BLaER1 (cell line): ENCODE measurements at regions not wholly inside any gene's neighbourhood (a gene's known extent, or its start where the extent isn't known, plus 50 kb on each side); places are given as distances from the start of the nearest gene placed in this dataset.

ENCODE experiments used
- H3K27ac ChIP-seq: shearing (Covaris generic); formaldehyde crosslinking; 2 replicates; pipeline ENCODE4 v1.8.1; 2022
- H3K27me3 ChIP-seq: shearing (Covaris generic); formaldehyde crosslinking; 2 replicates; pipeline ENCODE4 v1.8.1; 2022
- H3K36me3 ChIP-seq: shearing (Covaris generic); formaldehyde crosslinking; 2 replicates; pipeline ENCODE4 v1.8.1; 2022
- H3K4me1 ChIP-seq: shearing (Covaris generic); formaldehyde crosslinking; 2 replicates; pipeline ENCODE4 v1.8.1; 2022
- H3K4me2 ChIP-seq: shearing (Covaris generic); formaldehyde crosslinking; 2 replicates; pipeline ENCODE4 v1.8.1; 2022
- H3K4me3 ChIP-seq: shearing (Covaris generic); formaldehyde crosslinking; 2 replicates; pipeline ENCODE4 v1.8.1; 2022
- H3K9ac ChIP-seq: shearing (Covaris generic); formaldehyde crosslinking; 2 replicates; pipeline ENCODE4 v1.8.1; 2022
- H3K9me3 ChIP-seq: shearing (Covaris generic); formaldehyde crosslinking; 2 replicates; pipeline ENCODE4 v1.8.1; 2022
- H4K20me1 ChIP-seq: shearing (Covaris generic); formaldehyde crosslinking; 2 replicates; pipeline ENCODE4 v1.8.1; 2022
- Cebpa-rat ChIP-seq: shearing (Covaris generic); IDR thresholded peaks from 2 replicates; pipeline ENCODE4 v1.8.1; 2022

DNA sequence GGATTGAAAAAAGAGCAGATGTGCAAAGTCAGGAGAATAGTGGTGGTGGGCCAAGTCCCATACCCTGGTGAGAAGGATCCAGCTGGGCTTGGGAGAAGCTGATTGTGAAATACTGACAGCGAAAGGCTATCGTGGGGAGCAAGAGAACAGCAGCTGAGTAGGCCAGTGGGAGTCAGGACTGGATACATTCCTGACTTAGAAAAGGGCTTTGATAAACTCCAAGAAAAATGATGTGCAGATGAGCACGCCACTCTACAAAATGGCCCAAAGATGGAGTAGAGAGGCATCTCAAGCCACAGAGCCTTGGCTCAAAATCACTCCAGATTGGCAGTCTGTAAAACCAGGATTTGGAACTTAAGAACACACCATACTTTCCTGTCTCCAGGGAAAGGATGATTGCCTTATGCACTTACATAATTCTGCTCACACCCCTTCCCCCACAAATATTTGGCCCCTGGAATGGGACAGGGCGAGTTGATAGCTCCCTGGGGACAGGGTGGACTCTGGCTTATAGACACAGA is 578.7 kb downstream of the MAFB start:
- Histone ChIP-seq H3K9me3 (no peaks in the 10 kb centered on the region), H3K9ac (no peak overlapping the region), H3K4me2 (no peak overlapping the region), H3K27me3 (no peaks in the 10 kb centered on the region), H4K20me1 (no peaks in the 10 kb centered on the region), H3K27ac (no peak overlapping the region), H3K4me3 (no peak overlapping the region), H3K36me3 (no peaks in the 10 kb centered on the region), H3K4me1 (no peaks in the 10 kb centered on the region)
- TF ChIP-seq Cebpa-rat, result no peak

DNA sequence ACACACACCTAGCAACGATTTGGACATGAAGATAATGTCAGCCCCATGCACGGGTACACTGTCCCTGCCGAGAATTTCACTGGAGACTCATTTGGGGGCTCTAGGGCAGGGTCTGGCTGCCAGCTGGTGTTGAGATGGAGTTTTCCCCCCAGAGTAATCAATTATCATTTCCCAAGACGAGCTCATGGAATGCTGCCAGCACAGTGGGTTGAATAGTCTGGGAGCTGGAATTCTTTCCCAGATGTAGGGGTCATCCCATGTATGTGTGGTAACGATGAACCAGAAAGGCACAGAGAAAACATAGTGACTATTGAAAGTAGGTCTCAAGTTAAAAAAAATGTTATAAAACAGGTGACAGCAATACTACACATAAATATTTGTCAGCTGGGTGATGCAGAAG is 579.9 kb downstream of the MAFB start:
- Histone ChIP-seq H3K9me3 (peaks cover 8% of the 10 kb centered on the region), H3K9ac (no peak overlapping the region), H4K20me1 (no peaks in the 10 kb centered on the region), H3K4me3 (no peak overlapping the region), H3K4me2 (no peak overlapping the region), H3K36me3 (no peaks in the 10 kb centered on the region), H3K27me3 (no peaks in the 10 kb centered on the region), H3K27ac (no peak overlapping the region), H3K4me1 (no peaks in the 10 kb centered on the region)
- TF ChIP-seq Cebpa-rat, result no peak

DNA sequence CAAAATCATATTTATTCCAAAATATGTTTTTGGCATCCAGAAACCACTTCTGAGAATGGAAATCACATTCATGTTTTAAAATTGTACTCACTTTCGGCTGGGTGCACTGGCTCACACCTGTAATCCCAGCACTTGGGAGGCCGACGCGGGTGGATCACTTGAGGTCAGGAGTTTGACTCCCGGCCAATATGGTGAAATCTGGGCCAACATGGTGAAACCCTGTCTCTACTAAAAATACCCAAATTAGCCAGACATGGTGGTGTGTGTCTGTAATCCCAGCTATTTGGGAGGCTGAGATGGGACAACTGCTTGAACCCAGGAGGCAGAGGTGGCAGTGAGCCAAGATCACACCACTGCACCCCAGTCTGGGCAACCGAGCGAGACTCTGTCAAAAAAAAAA is 580.7 kb downstream of the MAFB start:
- Histone ChIP-seq H3K4me2 (no peak overlapping the region), H3K4me3 (no peak overlapping the region), H3K4me1 (peaks cover 3% of the 10 kb centered on the region), H4K20me1 (no peaks in the 10 kb centered on the region), H3K9me3 (peaks cover 16% of the 10 kb centered on the region), H3K27ac (no peak overlapping the region), H3K27me3 (no peaks in the 10 kb centered on the region), H3K36me3 (no peaks in the 10 kb centered on the region), H3K9ac (no peak overlapping the region)
- no peak for TF ChIP-seq Cebpa-rat

DNA sequence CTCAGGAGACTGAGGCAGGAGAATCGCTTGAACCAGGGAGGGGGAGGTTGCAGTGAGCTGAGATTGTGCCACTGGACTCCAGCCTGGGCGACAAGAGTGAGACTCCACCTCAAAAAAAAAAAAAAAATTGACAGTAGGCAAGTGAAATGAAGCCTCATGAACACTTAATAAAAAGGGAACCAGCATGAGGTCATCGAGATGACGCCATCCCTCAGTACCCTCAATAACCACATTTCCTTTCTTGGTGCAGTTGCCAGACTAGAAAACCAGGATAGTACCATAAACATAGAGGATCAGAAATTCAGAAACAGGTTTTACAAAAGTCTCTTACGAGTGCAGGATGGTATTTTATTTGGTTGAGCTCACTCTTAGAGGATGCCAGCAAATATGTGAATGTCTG is 584.1 kb downstream of the MAFB start:
- H4K20me1 ChIP-seq, result no peaks in the 10 kb centered on the region
- no peak overlapping the region for H3K9ac ChIP-seq
- no peaks in the 10 kb centered on the region for H3K36me3 ChIP-seq
- H3K4me3 ChIP-seq, result no peak overlapping the region
- H3K4me1 ChIP-seq, result peaks cover 15% of the 10 kb centered on the region
- peaks cover 21% of the 10 kb centered on the region for H3K9me3 ChIP-seq
- no peaks in the 10 kb centered on the region for H3K27me3 ChIP-seq
- H3K4me2 ChIP-seq, result no peak overlapping the region
- TF ChIP-seq Cebpa-rat, result no peak
- H3K27ac ChIP-seq, result no peak overlapping the region

DNA sequence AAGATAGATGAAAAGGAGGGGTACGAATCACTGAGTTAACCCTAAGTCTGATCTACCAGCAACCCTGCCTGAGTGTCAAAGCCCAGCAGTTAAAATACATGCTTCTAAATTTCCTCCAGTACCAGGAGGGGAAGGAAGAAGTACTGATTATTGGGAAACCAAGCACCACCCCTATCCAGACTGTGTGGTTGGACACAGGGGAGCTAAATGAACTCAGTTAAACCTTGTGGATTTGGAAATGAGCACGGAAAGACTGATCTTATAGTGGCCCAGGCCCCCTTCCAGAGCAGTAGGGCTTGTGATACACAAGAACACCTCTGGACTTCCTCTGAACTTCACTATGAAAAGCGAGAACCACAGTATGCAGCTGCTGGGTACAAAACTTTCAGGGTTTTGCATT is 585.6 kb downstream of the MAFB start:
- no peak overlapping the region for H3K9ac ChIP-seq
- peaks cover 15% of the 10 kb centered on the region for H3K4me1 ChIP-seq
- H3K36me3 ChIP-seq, result no peaks in the 10 kb centered on the region
- H3K4me2 ChIP-seq, result peak overlapping the region; percentile 63
- H3K27ac ChIP-seq, result no peak overlapping the region
- no peaks in the 10 kb centered on the region for H4K20me1 ChIP-seq
- no peak for TF ChIP-seq Cebpa-rat
- H3K9me3 ChIP-seq, result peaks cover 21% of the 10 kb centered on the region
- no peaks in the 10 kb centered on the region for H3K27me3 ChIP-seq
- H3K4me3 ChIP-seq, result peak overlapping the region; percentile 9; the same call in 1 of the 2 replicates

DNA sequence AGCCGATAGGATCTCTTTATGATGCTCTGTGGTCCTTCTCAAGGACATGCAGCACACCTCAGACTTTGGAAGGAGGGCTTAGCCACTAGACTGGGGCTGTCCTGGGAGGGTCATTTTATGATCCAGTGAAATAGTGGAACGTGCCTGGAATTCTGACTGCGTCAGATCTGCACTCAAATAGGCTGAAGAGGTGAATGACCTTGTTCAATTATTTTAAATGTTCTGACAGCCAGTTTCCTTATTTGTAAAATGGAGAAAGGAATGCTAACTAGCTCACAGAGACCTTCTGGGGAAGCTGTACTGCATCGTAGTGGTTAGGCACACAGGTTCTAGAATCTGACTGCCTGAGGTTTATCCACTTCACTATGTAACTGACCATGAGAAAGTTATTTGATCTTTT is 587.5 kb downstream of the MAFB start:
- Histone ChIP-seq H3K27ac (no peak overlapping the region), H3K9ac (no peak overlapping the region), H3K36me3 (no peaks in the 10 kb centered on the region), H3K9me3 (peaks cover 21% of the 10 kb centered on the region), H3K27me3 (no peaks in the 10 kb centered on the region), H3K4me1 (peaks cover 15% of the 10 kb centered on the region), H3K4me2 (no peak overlapping the region), H3K4me3 (no peak overlapping the region), H4K20me1 (no peaks in the 10 kb centered on the region)
- no peak for TF ChIP-seq Cebpa-rat

DNA sequence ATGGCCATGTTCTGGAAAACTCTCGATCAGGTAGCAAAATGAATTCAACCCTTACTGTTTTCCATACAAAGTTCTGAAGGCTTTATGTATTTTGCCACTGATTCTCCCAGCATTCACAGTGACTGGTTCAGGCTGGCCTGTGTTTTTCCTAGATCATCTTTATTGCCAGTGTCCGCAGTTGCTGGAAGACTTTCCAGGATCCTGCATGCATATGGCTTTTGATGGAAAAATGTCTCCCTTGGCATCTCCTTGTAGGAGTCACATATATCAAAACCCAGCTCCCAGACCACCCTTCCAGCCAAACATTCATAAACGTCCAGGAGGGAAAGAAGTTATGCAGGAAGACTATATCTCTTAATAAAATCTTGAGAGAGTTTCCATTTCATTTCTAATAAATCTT is 588.8 kb downstream of the MAFB start:
- no peaks in the 10 kb centered on the region for H4K20me1 ChIP-seq
- H3K4me3 ChIP-seq, result no peak overlapping the region
- no peak overlapping the region for H3K4me2 ChIP-seq
- no peaks in the 10 kb centered on the region for H3K36me3 ChIP-seq
- H3K27me3 ChIP-seq, result no peaks in the 10 kb centered on the region
- no peak overlapping the region for H3K27ac ChIP-seq
- peaks cover 21% of the 10 kb centered on the region for H3K9me3 ChIP-seq
- no peak overlapping the region for H3K9ac ChIP-seq
- TF ChIP-seq Cebpa-rat, result no peak
- H3K4me1 ChIP-seq, result peaks cover 15% of the 10 kb centered on the region

DNA sequence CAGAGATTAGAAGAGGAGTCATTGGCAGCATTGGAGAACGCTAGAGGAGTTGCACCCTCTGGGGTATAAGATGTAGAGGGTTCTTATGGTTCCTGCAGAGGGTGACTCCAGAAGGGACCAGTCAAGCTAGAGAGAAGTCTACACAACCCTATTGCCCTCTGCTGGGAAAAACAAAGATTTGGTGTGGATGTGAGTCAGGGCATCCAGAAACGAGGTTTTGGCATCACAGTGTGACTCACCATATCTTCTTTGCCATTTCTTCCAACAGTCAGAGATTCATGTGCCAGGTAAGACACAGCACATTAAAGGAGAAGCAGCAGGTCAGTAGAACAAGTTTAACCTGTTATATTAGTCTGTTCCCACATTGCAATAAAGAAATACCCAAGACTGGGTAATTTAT is 598.8 kb downstream of the MAFB start:
- Histone ChIP-seq H3K4me3 (no peak overlapping the region), H4K20me1 (no peaks in the 10 kb centered on the region), H3K9ac (no peak overlapping the region), H3K27me3 (no peaks in the 10 kb centered on the region), H3K36me3 (no peaks in the 10 kb centered on the region), H3K4me2 (no peak overlapping the region), H3K4me1 (no peaks in the 10 kb centered on the region), H3K9me3 (peaks cover 6% of the 10 kb centered on the region; the same call in 1 of the 2 replicates), H3K27ac (no peak overlapping the region)
- TF ChIP-seq Cebpa-rat, result no peak

DNA sequence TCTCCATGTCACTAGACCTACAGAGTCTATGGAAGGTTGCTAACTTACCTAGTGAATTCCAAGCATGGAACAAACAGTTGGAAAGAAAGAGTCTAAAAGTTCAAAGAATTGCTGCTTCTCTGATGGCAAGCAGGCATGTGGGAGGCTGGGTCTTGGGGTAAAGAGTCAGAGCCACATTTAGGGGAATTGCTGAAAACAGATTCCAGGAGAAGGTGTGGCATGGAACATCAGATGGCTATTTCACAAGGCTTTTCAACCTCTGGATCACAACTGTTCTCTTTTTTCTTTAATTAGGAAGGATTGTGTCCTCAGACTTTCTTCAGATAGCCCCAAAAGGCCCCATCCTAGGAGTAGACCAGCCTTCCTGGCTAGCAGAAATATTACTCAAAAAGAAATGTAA is 601.5 kb downstream of the MAFB start:
- Histone ChIP-seq H3K27me3 (no peaks in the 10 kb centered on the region), H3K9ac (no peak overlapping the region), H3K9me3 (peaks cover 6% of the 10 kb centered on the region; the same call in 1 of the 2 replicates), H3K27ac (no peak overlapping the region), H3K36me3 (no peaks in the 10 kb centered on the region), H3K4me2 (no peak overlapping the region), H3K4me3 (no peak overlapping the region), H4K20me1 (no peaks in the 10 kb centered on the region), H3K4me1 (no peaks in the 10 kb centered on the region)
- TF ChIP-seq Cebpa-rat, result no peak

DNA sequence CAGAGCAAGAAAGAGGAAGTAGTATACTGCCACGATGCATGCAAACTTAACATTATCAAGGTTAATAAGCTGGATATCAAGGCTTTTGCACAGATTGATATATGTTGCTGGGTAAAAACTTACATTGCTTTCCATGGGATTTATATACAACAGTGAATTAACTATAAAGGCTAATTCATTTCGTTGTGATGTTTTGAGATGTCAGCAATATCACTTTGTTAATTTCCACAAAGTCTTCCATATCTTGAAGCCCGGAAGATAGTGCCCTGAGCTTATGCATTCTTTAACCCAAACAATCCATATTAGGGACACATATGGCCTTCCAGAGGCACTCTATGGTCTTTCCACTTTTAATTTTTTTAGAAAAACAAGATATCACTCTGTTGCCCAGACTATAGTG is 603.5 kb downstream of the MAFB start:
- no peaks in the 10 kb centered on the region for H4K20me1 ChIP-seq
- H3K4me3 ChIP-seq, result no peak overlapping the region
- TF ChIP-seq Cebpa-rat, result no peak

DNA sequence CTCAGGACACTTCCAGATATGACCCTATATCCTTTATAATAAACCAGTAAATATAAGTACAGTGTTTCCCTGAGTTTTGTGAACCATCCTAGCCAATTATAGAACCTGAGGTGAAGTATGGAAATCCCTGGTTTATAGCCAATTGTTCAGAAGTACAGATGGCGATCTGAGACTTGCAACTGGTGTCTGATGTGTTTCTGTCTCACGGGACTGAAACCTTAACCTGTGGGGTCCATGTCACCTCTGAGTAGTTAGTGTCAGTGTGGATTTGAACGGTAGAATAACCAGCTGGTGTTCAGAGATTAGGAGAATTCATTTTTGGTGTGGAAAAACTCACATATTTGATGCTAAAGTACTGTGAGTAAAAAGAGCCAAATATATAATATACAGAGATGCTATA is 606.6 kb downstream of the MAFB start:
- Histone ChIP-seq H3K9ac (no peak overlapping the region), H3K27me3 (no peaks in the 10 kb centered on the region), H3K4me3 (no peak overlapping the region), H3K4me1 (no peaks in the 10 kb centered on the region), H3K4me2 (no peak overlapping the region), H3K36me3 (no peaks in the 10 kb centered on the region), H3K9me3 (no peaks in the 10 kb centered on the region), H4K20me1 (no peaks in the 10 kb centered on the region), H3K27ac (no peak overlapping the region)
- TF ChIP-seq Cebpa-rat, result no peak

More for the DNA sequence above, 603.5 kb downstream of the MAFB start:
- no peak overlapping the region for H3K9ac ChIP-seq
- H3K27ac ChIP-seq, result no peak overlapping the region
- H3K9me3 ChIP-seq, result no peaks in the 10 kb centered on the region
- H3K4me1 ChIP-seq, result no peaks in the 10 kb centered on the region
- no peak overlapping the region for H3K4me2 ChIP-seq
- no peaks in the 10 kb centered on the region for H3K27me3 ChIP-seq
- H3K36me3 ChIP-seq, result no peaks in the 10 kb centered on the region
